ACHN (cell line): ENCODE measurements at regions not wholly inside any gene's neighbourhood (a gene's known extent, or its start where the extent isn't known, plus 50 kb on each side); places are given as distances from the start of the nearest gene placed in this dataset.

Experiments used
- DNase-seq: peaks from one replicate; pipeline ENCODE4 v3.0.0-alpha.2; 2015
- in situ Hi-C: cut with HindIII; loops from 2 replicates; pipeline ENCODE4 v1.10.0; 2017; ENCODE audit warnings: low sequenced_read_pairs, low pct_ligation_motif_present, low pct_unique_long_range_greater_than_20kb

DNA sequence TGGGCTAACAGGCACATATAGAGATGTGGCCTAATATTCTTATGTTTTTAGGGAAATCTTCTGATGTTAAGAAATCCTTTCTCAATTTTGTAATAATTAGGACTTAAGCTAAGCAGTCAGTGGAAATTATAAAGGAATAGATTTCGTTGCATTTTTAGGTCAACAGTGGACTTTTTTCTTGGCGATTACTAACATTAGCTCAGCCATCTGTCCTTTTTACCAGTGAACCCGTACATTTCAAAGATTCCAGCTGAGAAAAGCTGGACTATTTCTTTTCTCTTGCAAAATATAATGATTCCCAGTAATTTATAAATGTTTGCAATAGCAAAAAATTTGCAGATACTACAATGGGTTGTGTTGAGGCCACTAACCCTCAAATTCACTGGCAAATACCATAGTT is 54.9 kb upstream of the CA10 start:
- in situ Hi-C loops = no loop called here

DNA sequence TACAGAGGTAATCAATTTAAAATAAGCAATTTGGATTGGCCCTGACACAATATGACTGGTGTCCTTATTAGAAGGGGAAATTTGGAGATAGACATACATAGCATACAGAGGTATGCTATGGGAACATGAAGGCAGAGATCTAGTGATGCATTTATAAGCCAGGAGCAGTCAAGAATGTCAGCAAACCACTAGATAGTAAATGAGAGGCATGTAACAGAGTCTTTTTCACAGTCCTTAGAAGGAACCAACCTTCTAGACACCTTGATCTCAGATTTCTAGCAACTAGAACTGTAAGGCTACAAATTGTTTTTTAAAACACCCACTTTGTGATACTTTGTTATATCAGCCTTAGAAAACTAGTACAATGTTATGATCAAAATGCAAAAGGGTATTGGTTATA is 54.3 kb upstream of the CA10 start:
- in situ Hi-C loops = no loop called here
- DNase-seq = no peak

More for the DNA sequence above, 54.9 kb upstream of the CA10 start:
- no peak for DNase-seq

DNA sequence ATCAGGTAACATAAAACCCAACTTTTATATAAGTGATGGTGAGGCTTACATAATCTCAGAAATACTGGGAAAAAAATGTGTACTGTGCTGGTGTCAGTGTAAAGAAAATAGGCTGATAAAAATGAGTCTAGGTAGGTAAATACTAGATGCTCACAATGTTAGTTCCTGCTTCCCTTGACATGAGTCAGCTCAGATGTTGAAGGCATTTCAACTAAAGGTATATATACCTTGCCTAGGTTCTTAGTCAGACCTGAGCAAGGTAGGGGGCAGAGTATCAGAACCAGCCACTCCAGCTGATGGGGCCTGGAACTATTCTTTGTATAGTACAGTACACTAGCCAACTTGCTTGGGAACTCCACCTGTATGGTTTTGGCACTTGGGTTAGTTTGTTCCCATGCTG is 51.0 kb upstream of the CA10 start:
- in situ Hi-C loops = no loop called here
- DNase-seq = no peak
